8988T (cell line): ENCODE measurements at regions not wholly inside any gene's neighbourhood (a gene's known extent, or its start where the extent isn't known, plus 50 kb on each side); places are given as distances from the start of the nearest gene placed in this dataset.

Experiments
- DNase-seq: peaks from one replicate; pipeline ENCODE4 v3.0.0; 2011

DNA sequence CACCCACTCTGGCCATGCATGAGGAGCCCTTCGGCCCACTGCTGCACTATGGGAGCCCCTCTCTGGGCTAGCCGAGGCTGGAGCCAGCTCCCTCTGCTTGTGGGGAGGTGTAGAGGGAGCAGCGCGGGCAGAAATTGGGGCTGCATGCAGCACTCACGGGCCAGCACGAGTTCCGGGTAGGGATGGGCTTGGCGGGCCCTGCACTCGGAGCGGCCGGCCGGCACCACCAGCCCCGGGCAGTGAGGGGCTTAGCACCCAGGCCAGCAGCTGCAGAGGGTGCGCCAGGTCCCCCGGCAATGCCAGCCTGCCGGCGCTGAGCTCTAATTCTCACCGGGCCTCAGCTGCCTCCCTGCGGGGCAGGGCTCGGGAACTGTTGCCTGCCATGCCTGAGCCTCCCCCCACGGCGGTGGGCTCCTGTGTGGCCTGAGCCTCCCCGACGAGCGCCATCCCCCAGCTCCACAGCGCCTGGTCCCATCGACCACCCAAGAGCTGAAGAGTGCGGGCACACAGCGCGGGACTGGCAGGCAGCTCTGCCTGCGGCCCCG lies 209.0 kb downstream of the LTN1 start:
- no peak for DNase-seq

DNA sequence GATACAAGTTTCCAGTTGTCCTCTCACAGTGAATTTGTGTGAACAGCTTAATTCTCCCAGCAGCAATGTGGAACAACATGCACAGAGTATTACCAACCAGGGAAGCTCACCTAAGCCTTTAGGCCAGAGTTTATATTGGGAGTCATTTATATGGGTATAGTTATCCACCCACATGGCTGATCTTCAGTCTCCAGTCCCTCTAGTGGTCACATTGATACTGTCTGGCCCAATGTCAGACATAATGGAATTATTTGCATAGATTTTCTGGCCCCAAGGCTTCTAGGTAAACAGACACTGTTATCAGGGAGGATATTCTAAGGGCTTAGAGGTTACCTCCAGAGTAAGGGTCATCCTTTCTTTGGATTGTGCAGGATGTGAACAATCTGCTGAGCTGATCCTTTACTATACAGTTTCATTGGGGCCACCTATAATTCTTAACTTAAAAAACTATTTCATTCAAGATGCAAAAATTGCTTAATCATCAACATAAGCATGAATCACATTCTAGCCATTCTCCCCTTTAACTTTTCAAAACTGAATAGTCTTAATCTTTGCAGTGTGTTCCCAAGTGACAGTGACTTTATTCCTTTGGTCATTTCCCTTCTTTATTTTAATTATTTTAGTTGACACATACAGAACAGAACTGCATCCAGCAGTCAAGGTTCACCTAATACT lies 210.9 kb downstream of the LTN1 start:
- no peak for DNase-seq

DNA sequence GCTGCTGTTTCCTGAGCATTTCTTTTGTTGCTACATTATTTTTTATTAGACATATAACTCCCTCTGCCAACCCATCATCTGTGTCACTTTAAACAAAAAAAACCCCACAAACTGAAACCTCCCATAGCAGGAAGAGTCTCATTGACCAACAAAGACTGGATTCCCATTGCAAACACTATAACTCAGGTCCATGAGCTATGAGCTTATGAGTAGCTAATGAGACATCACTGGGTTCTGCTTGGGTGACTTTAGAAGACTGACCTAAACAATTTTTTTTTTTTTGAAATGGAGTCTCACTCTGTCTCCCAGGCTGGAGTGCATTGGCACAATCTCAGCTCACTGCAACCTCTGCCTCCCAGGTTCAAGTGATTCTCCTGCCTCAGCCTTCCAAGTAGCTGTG lies 212.8 kb downstream of the LTN1 start:
- no peak for DNase-seq

DNA sequence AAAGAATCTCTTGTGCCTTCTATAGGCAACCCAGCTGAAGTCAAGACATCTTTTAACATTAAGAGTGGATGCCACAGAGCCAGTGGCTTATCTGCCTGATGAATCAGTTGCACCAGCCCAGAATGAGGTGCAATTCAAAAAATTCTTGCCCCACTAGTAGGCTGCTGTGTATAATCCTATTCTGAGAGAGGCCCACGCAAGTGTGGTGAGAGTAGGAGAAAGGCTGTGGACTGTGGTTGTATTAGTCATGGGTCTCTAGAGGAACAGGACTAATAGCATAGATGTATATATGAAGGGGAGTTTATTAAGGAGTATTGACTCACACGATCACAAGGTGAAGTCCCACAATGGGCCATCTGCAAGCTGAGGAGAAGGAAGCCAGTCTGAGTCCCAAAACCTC lies 216.4 kb downstream of the LTN1 start:
- DNase-seq: no peak

DNA sequence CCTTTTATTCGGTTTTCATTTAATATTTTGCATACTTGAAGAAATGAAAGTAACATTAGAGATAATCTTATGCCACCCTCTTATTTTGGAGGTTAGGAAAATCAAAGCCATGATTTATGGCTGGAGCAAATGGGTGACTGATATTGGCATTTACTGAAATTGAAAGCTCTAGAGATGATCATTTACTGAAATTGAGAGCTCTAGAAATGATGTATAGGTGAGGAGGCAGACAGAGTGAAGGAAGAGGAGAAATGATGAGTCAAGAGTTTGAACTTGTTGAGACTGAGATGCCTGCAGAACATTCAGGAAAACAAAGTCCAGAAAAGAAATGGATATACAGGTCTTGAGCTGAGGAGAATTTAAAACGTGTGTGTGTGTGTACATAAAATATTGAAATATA lies 217.6 kb downstream of the LTN1 start:
- DNase-seq: no peak

DNA sequence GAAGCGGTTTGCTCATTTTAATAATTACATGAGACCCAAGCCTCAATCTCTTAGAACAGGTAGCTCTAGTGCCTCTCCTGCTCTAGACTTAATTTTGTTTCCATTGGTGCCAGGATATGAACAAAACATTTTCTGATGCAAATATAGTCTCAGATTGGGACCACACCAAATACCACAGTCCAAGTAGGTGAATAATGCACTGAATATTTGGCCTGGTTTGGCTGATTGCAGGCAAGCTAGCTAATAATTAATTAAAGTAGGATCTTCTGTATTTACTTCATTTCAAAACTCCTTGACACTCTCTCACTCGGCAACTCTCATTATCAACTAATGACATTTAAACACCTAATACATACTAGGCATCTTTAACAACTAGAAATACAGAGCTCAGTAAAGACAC lies 219.6 kb downstream of the LTN1 start:
- no peak for DNase-seq

DNA sequence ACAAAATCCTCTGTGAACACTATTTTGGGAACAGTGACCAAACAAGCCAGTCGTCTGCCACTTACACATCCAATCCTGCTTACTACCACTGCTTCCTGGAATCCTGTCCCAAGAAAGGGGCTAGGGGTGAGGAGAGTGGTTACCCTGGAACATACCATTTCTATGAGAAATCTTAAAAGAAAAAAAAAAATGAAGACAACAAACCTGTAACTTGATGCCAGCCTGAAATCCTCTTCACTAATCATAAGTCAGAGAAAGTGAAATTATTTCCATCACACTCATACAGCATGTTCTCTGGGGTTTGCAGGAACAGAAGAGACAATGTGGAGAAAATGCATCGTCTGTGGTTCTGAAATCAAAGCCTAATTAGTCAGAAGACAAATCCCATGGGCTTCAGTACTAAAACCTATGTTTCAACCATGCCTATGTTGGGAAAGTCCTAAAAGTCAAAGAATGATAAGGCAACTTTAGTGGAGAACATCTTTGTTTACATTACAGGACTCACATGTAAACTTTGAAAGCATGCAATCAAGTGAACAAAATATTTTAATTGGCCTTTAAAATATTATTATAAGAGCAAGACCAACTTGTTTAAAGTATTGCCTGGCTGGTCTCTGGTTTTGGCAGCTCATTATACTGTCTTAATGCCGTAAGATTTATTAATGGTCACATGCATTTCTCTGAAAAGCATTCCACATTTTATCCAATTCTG lies 220.7 kb downstream of the LTN1 start:
- no peak for DNase-seq

DNA sequence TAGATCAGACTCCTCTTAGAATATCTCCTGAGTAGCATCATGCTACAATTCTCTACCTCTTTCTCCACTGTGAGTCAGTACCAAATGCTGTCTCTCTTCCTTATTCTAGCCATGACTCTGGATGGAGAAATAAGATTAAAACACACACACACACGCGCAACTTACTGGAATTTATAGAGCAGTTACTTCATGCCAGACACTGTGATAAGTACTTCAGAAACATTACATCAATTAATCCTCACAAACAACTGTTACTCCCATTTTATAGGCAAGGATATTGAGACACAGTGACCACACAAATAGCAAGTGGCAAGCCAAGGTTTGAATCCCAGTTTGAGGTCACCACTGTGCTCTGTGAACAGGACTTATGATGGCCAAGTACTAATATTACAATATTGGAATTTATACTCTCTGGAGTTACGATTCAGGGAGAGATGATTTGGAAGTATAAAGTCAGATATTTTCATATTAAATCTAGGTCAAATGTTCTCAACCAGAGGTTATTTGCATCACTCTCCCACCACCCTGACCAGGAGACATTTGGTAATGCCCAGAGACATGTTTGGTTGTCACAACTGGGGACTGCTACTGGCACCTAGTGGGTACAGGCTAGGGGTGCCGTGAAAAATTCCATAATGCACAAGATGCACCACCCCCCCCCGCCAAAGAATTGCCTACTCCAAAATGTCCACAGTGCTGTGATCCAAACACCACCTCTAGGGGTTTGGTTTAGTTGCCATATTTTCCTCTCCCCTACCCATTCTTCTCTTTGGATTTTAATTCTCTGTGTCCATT lies 221.6 kb downstream of the LTN1 start:
- no peak for DNase-seq

DNA sequence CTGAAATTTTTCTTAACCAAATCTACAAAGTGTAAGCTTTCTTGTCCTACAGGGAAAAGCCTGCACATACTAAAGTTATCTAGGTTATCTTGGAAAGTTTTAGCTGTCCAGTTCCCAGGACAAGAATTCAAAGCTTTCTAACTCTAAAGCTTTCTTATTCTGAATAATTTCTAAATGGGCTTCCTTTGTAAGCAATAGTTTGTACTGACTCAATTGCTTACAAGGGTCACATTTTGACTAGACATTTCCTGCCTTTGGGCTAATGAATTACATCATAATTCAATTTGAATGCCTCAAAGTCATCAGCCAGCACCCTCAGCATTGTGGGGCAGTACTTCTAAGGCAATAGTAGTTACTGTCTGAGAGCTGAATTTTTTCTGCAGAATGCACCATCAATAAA lies 223.0 kb downstream of the LTN1 start:
- DNase-seq: no peak

DNA sequence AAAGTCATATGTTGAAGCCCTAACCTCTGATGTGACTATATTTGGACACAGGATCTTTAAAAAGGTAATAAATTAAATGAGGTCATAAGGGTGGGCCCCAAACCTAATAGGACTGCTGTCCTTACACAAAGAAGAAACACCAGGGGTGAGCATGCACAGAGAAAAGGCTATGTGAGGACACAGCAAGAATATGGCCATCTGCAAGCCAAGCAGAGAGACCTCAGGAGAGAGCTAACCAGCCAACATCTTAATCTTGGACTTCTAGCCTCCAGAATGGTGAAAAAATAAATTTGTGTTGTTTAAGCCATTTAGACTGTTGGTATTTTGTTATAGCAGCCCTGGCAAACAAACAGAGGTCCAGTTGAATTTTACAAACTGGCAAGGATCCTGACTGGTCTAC lies 223.9 kb downstream of the LTN1 start:
- DNase-seq: no peak

DNA sequence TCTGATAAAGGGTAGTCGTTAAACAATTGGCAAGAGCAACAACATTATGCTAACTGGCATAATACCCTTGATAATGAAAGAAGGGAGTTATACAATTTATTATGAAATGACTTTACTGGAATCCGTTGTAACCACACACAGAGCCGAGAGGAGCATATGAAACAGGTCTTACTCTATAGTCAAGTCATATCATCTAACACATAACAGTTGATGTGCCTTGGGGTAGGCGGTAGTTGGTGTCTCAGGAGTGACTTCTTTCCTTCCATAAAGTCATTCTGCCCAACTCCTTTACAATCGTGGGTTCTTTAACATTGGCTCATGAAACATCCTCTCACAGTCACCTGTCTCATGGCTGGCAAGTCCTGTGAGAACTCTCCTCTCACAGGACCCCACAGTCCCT lies 225.2 kb downstream of the LTN1 start:
- DNase-seq: no peak

DNA sequence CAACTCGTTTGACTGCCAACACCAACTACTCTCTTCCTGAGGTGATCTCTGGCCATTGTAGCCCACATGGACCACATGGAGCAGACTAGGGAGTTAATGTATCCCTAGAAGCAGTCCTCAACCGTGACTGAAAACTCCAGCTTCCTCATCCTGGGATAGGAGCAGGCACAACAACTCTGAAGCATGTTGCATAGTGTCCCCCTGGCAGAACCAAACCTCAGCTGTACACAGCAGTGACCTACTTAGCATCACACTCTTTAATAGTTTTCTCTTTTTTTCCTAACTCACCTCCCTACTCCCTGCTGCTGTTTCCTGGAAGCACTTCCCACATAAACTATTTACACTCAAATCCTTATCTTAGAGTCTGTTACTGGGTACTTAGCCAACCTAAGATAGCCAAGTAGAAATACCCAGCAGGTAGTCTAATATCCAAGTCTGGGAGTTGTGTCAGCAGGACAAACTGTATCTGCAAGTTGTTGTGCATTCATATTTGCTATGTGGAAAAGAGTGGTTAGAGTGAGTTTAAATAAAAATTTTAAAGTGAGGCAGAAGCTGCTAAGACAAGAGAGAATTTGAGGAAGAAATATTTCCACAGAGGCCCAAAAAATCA lies 228.8 kb downstream of the LTN1 start:
- no peak for DNase-seq

DNA sequence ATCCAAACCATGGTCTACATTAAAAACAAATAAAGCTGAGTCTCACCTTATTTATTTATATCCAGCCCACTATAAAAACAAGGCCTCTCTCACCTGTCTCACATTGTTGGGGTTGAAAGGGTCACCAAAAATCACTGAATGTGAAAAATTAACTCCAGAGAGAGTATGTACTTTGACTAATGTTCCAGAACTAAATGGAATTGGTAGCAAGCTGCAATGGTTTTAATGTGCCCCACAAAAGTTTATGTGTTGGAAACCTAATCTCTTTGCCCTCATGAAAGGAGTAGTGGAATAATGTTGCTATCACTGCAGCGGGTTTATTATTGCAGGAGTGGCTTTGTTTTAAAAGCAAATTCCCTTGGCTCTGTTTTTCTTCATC lies 230.3 kb downstream of the LTN1 start:
- DNase-seq: no peak

DNA sequence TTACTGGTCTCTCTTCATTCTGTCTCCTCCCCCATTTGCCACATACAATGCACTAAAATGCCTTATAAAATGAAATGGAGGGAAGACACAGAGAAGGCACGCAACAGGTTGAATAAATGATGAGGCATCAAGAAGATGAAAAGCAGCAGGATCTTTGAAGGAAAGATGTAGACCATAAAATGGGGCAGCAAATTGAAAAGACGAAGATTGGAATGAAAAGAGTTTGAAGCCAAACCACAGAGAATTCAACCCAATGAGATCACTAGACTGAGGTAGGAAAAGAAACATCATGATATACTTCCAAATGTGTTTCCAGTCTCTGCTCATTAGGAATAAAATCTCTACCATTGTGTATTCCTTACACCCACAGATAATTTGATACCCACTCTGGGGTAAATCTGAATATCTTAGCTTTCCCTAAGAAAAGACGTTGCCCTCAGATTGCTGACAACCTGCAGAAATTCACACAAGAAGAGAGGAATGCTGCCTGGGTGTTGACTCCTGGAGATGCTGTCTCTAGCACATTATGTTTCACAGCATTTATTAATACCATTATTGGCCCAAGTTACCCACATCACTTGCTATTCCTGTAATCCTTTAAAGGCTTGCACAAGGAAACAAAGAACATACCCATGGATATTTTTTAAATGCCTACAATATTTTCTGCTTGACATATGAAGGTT lies 230.9 kb downstream of the LTN1 start:
- DNase-seq: no peak

DNA sequence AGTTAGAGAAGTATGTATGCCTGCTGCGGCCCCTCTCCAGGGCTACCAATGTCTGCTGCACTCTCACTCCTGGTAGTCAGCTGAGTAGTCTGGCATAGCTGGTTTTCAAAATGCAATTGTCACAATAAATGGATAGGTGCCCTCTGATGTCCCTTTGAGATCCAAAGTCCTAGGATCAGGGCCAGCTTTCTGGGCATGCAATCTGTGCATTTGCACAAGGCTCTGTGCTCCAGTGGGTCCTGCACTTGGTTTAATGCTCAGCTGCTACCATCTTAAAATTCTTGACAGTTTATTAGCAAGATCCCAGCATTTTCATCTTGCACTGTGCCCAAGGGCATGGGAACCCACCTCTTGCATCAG lies 233.8 kb downstream of the LTN1 start:
- DNase-seq: no peak

DNA sequence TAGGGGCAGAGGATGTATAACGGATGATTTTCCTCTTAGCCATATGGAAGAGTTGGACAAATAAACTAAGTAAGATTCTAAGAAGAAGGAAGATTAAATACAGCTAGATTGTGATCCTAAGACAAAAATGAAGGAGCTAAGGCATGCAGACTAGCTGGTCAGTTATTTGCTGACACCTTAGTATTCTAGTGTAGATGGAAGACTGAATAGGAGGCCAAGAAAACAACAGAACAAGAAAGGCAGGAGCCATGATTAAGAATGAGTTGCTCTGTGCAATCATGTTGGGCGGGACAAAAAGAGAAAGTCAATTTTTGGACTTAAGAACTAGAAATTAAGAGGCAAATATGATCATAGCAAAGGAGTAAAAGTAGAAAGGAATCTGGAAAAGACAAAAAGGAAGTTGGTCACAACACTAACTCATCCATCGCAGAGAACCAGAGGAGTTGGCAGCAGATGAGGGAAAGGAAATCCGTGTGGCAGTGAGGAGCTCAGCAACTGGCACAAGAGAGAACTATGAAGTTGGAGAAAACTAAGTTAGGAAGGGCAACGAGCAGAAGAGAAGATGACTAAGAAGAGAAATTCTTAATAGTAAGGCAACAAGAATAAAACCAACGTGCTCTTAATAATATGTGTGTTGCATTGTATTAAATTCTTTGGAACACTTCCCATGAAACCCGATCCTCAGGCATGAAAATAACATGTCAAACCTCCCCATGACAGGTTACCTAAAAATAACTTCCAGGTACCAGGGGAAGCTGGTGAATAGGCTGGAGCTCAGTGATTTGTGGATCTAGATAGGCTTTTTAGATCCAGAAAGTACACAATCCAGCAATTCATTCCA lies 234.4 kb downstream of the LTN1 start:
- no peak for DNase-seq

DNA sequence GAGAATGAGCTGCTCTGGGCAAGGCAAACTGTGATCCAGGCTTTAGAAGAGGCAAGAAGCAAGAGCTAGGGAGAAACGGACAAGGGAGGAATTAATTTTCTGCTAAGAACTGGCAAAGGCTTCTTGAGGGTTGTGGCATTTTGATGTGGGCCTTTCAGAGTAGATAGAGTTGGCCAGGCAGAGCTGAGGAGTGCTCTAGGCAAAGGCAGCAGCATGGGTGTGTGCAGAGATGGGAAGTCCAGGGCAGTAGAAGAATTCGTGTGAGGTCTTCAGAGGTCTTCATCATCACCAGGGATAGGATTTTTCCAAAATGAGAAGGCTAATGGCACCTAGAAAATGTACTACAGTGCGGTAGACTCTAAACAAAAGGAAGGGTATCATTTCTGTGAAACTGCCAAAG lies 237.8 kb downstream of the LTN1 start:
- no peak for DNase-seq

DNA sequence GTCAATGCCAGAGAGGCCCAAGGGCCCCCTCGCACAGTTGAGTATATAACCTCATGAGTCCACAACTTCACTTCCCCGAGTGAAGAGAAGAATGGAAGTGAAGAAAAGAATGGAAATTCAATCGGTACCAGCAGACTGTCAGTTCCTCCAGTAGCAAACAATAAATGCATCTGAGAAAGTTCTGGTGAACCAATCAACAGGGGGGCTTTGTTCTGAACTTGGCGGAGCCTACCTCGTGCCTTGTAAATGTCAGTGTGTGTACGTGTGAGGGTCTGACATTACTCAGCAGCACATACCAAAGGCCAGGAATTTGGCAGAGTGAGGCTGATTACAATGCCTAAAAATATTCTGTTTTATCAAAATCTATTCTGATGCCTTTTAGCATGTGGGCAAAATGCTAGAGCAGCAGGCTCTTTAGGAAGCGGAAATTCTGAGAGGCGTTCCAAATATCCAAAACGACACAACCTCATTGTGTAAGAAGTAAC lies 238.5 kb downstream of the LTN1 start:
- no peak for DNase-seq

DNA sequence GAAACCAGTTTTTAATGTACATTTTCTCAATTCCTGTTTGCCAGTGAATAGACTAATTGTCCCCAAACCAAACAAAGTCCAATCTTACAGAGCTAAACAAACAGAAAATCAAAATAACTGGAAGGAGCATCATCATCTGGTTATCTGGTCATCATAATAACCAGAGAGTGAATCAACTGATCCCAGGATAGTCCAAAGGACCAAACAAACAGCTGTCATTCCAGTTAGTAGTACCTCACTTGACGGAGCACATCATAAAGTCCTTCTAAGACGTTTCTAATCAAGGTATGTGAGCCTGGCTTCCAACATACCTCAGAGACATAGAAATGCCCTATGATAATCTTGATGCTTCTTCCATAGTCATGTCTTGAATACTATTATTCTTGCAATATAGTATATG lies 240.5 kb downstream of the LTN1 start:
- no peak for DNase-seq

DNA sequence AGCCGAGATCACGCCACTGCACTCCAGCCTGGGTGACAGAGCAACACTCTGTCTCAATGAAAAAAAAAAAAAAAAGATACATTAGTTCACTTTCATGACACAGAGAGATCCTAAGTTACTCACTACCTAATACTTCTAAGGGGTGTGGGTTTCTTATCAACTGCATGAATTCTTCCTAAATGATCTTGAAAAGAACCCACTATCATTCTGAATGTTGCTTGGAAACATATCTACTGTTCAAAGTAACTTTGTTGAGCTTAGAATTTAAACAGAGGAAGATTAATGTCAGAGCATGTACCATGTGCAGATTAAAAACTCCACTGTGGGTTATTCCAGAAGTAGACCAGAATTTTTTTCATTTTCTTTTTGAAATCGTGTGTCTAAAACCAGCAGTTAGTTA lies 241.5 kb downstream of the LTN1 start:
- no peak for DNase-seq

DNA sequence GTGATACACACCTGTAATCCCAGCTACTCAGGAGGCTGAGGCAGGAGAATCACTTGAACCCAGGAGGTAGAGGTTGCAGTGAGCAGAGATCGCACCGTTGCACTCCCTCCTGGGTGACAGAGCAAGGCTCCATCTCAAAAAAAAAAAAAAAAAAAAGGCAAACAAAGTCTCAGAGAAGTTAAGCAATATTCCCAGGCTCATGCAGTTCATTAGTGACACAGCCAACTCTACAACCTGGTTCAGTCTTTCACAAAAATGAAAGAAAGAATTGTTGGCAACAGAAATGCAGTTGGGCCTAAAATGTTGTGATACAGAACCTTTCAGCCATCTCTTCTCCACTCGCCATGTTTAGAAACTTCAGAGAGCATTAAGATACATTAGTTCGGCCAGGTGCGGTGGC lies 242.1 kb downstream of the LTN1 start:
- no peak for DNase-seq

DNA sequence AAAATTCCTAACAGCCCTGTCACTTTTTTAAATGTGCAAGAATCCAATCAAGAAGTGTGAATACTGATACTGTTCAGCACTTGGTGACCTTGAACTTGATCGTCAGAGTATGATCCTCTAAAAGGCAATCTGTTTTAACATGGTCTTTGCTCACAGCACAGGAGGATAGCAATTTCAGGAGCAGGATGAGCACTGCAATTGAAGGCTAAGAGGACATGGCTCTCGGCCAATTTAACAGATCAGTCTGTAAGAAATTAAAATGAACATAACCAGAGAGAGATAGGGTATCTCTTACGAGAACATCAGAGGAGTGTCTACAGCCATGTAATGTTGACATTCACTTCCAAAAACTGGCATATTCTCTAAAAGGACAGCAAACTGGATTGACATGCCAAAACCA lies 243.1 kb downstream of the LTN1 start:
- DNase-seq: no peak
